Sigmoid colon (tissue), 6 donors: ENCODE measurements at regions not wholly inside any gene's neighbourhood (a gene's known extent, or its start where the extent isn't known, plus 50 kb on each side); places are given as distances from the start of the nearest gene placed in this dataset.
"Not testable (repeated sequence)": the region's sequence is repeated elsewhere in the genome, so short reads cannot be mapped to it uniquely, and the experiment has no call there.

Experiments used
- DNase-seq: peaks from one replicate; pipeline ENCODE4 v3.0.0-alpha.2; 2019
- H3K27ac ChIP-seq, 4 donors: fragments of 200-600 bp; sonication (generic); one replicate each; pipeline ENCODE4 v1.5.1; 2016 to 2019; ENCODE audit warnings: mild to moderate bottlenecking in 1 of 4
- H3K27me3 ChIP-seq, 3 donors: fragments of 200-600 bp; sonication (generic); one replicate each; pipeline ENCODE4 v1.5.1; 2019; ENCODE audit warnings: mild to moderate bottlenecking in 1 of 3
- H3K36me3 ChIP-seq, 4 donors: fragments of 200-600 bp; sonication (generic); one replicate each; pipeline ENCODE4 v1.5.1; 2016 to 2019
- H3K4me1 ChIP-seq, 4 donors: fragments of 200-600 bp; sonication (generic); one replicate each; pipeline ENCODE4 v1.5.1; 2017 to 2019
- H3K4me3 ChIP-seq, 4 donors: fragments of 200-600 bp; sonication (generic); one replicate each; pipeline ENCODE4 v1.5.1; 2017 to 2019; ENCODE audit warnings: mild to moderate bottlenecking in 2 of 4, moderate library complexity in 1 of 4
- H3K9me3 ChIP-seq, 4 donors: fragments of 200-600 bp in 3 of 4; sonication (generic) in 3 of 4; one replicate each; pipeline versions ENCODE4 v1.5.1 to v1.6.1; 2013 to 2019
- CTCF ChIP-seq, 4 experiments: fragments of 450-650 bp in 3 of 4; fragments of 200-600 bp in 1 of 4; IDR thresholded peaks; one replicate each; pipeline ENCODE4 v1.5.1; 2016 to 2019; ENCODE audit warnings: antibody characterized with exemption in 4 of 4, mild to moderate bottlenecking in 3 of 4, moderate library complexity in 2 of 4
- EP300 ChIP-seq, 4 donors: sonication (generic); formaldehyde crosslinking; IDR thresholded peaks; one replicate each; pipeline ENCODE4 v1.6.1; 2017; ENCODE audit warnings: antibody characterized with exemption in 4 of 4
- POLR2A ChIP-seq, 2 donors: fragments of 450-650 bp; IDR thresholded peaks; one replicate each; pipeline ENCODE4 v1.6.1; 2016; ENCODE audit warnings: antibody characterized with exemption in 2 of 2, mild to moderate bottlenecking in 2 of 2, moderate library complexity in 2 of 2
- POLR2AphosphoS5 ChIP-seq, 4 donors: sonication (generic); formaldehyde crosslinking; IDR thresholded peaks; one replicate each; pipeline ENCODE4 v1.6.1; 2017; ENCODE audit warnings: antibody characterized with exemption in 4 of 4
- WGBS, 2 donors: extraction: QIAGEN DNeasy Blood & Tissue Kit; methylation state at CpG; one replicate each; pipeline ENCODE4 v1.1.7; 2013; 5-methylcytosine and 5-hydroxymethylcytosine counted together
- intact Hi-C: fragments of 100-400 bp; cut with DNase I; formaldehyde crosslinking; loops from one replicate; pipeline ENCODE4 v1.15.1; 2023
- donor health status: healthy with polysubstance abuse.
- donor health status: healthy.

GRCh38 chr14:105704492-105704891 is 178.1 kb downstream of the TMEM121 start:
- not testable (repeated sequence) for H3K27ac ChIP-seq, H3K36me3 ChIP-seq, DNase-seq, H3K27me3 ChIP-seq, H3K4me1 ChIP-seq, H3K4me3 ChIP-seq, H3K9me3 ChIP-seq
- intact Hi-C loops = loop anchor here (5.0 kb wide), 1 partner anchor 122 kb away; no protein-coding TSS in a partner anchor
- 84 to 89% methylated on average over 4 of the region's 10 CpGs for WGBS, 2 donors

- H3K27ac ChIP-seq, DNase-seq, intact Hi-C loops, H3K9me3 ChIP-seq, H3K27me3 ChIP-seq, H3K36me3 ChIP-seq, H3K4me3 ChIP-seq, H3K4me1 ChIP-seq: not testable (repeated sequence)
- 88 to 91% methylated on average over 4 of the region's 4 CpGs for WGBS, 2 donors
These were observed 179.1 kb downstream of the TMEM121 start for GRCh38 chr14:105705512-105705861.

- H3K27ac ChIP-seq, H3K9me3 ChIP-seq, intact Hi-C loops, H3K36me3 ChIP-seq, H3K4me1 ChIP-seq, H3K27me3 ChIP-seq, DNase-seq, H3K4me3 ChIP-seq: not testable (repeated sequence)
- WGBS, 2 donors = 49 to 55% methylated on average over 12 of the region's 12 CpGs
These were observed 179.7 kb downstream of the TMEM121 start for GRCh38 chr14:105705862-105706700.

GRCh38 chr14:105706701-105707019 is 180.3 kb downstream of the TMEM121 start:
- H3K9me3 ChIP-seq, H3K27me3 ChIP-seq, H3K4me1 ChIP-seq, H3K36me3 ChIP-seq, H3K27ac ChIP-seq, intact Hi-C loops, H3K4me3 ChIP-seq: not testable (repeated sequence)
- peak; percentile 40 for DNase-seq
- WGBS, 2 donors = 65 to 69% methylated on average over 5 to 6 of the region's 8 CpGs

- intact Hi-C loops, H3K27me3 ChIP-seq, H3K4me1 ChIP-seq, H3K9me3 ChIP-seq, H3K36me3 ChIP-seq, H3K4me3 ChIP-seq, H3K27ac ChIP-seq: not testable (repeated sequence)
- DNase-seq = peak; percentile 66
- 90 to 93% methylated on average over 23 of the region's 23 CpGs for WGBS, 2 donors
These were observed 180.7 kb downstream of the TMEM121 start for GRCh38 chr14:105707099-105707498.

GRCh38 chr14:105707723-105708151 is 181.4 kb downstream of the TMEM121 start:
- 84 to 90% methylated on average over 18 of the region's 18 CpGs for WGBS, 2 donors
- H3K4me1 ChIP-seq, H3K9me3 ChIP-seq, DNase-seq, H3K27ac ChIP-seq, H3K4me3 ChIP-seq, H3K27me3 ChIP-seq, H3K36me3 ChIP-seq, intact Hi-C loops: not testable (repeated sequence)

- H3K27me3 ChIP-seq, intact Hi-C loops, H3K4me1 ChIP-seq, H3K9me3 ChIP-seq, H3K36me3 ChIP-seq, H3K27ac ChIP-seq, DNase-seq, H3K4me3 ChIP-seq: not testable (repeated sequence)
- 67 to 90% methylated on average over 24 of the region's 24 CpGs for WGBS, 2 donors
These were observed 182.1 kb downstream of the TMEM121 start for GRCh38 chr14:105708251-105709134.

- DNase-seq = no peak
- Histone ChIP-seq H3K36me3 (no peaks in the 10 kb centered on the region), H3K27ac (no peak overlapping the region), H3K27me3 (no peaks in the 10 kb centered on the region), H3K4me1 (no peaks in the 10 kb centered on the region), H3K4me3 (no peak overlapping the region), H3K9me3 (no peaks in the 10 kb centered on the region)
- intact Hi-C loops = no loop called here
- WGBS, 2 donors = 67 to 79% methylated on average over 6 of the region's 6 CpGs
- TF ChIP-seq CTCF (IDR thresholded peaks at IDR 0.05) (no peak), POLR2AphosphoS5 (IDR thresholded peaks at IDR 0.05) (no peak), EP300 (IDR thresholded peaks at IDR 0.05) (no peak), POLR2A (IDR thresholded peaks at IDR 0.05) (no peak)
These were observed 183.1 kb downstream of the TMEM121 start for GRCh38 chr14:105709281-105710118.
